H54 (cell line): ENCODE measurements at regions not wholly inside any gene's neighbourhood (a gene's known extent, or its start where the extent isn't known, plus 50 kb on each side); places are given as distances from the start of the nearest gene placed in this dataset.
A peak's percentile ranks its signal among the peaks of the same experiment; 100 is the strongest.

Experiments used
- DNase-seq: peaks from one replicate; pipeline ENCODE4 v3.0.0; 2011; ENCODE audit warnings: low spot score, mixed read lengths; ENCODE audit not compliant: insufficient read length
- FAIRE-seq: peaks from 3 replicates; lab custom pipeline; 2011; peaks lifted over from hg19 to GRCh38; lab: Jason Lieb, UNC
- POLR2A ChIP-seq: IDR thresholded peaks from 2 replicates; pipeline ENCODE4 v1.6.1; 2011; ENCODE audit warnings: low read depth, mild to moderate bottlenecking, low read length

DNA sequence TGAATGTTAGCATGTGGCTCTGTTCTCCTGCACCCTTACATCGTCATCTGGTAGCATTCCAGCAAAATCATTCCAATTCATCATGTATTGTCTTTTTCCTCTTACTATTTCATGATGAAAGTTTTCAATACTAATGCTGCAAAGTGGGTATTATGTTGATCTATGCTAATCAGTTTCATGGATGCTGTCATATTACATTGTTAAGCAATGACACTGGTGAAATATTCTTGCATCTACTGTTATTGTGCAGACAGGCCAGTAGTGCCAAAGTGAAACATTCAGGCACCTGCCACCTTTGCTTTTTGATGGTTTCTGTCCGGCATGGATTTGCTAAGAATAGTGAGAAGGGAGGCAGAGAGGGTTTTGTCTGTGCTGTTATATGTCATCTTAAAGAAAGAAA lies 76.1 kb upstream of the SMIM21 start:
- no peak for DNase-seq
- no peak for TF ChIP-seq POLR2A
- no peak for FAIRE-seq

DNA sequence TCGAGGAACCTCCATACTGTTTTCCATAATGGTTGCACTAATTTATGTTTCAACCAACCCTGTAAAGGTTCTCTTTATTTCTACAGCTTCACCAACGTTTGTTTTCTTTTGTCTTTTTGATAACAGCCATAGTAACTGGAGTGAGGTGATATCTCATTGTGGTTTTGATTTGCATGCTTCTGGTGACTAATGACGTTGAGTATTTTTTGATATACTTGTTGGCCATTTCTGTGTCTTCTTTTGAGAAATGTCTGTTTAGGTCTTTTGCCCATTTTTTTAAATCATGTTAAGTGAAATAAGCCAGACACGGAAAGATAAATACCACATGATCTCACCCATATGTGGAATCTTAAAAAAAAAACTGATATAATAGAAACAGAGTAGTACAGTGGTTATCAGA lies 74.8 kb upstream of the SMIM21 start:
- DNase-seq: no peak
- FAIRE-seq: no peak
- no peak for TF ChIP-seq POLR2A

DNA sequence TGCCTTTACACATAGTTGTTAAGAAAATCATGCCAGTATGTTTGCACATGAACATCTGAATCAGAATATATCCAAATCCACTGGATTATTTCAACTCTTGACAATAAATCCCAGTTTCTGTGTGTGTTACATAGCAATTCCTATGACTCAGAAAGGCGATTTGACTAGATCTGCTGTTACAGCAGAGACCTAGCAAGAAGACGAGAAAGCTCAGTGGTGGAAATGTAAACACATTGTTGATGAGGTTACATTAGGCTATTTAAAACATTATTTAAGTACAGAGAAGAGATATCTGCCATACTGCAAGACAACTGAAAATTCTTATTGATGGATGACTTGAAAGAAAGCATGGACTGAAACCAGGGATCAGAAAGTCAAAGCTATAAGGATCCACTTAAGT lies 73.0 kb upstream of the SMIM21 start:
- FAIRE-seq: no peak

DNA sequence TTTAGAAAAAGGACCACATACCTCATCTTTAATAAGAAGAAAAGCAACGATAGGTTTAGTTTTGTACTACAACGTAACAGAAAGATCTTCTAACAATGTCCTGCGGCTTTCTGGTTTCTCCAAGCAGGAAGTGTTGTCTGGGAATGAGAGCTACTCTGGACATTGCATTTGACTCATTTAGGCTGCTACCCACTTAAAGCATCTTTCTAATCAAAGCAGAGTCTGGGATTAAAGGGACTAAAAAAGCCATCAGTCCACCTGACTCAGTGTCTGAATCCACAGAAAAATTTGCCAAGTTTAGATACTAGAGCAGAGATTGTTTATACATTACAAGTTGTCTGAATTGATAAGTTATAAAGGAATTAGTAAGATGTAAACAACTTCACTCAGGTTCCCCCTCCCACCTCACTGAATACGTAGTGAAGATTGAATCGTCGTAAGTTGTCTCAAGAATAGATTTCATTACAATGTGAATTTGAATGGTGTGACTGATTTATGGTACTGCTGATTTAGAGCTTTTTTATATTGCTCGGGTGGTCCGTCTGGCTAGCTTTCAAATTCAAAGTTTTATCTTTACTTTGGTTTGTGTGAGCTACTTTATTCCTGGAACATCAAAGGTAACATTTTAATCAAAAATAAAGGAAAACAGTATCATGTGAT lies 70.2 kb upstream of the SMIM21 start:
- TF ChIP-seq POLR2A: no peak
- no peak for DNase-seq
- FAIRE-seq: no peak

More for the DNA sequence above, 73.0 kb upstream of the SMIM21 start:
- no peak for TF ChIP-seq POLR2A
- no peak for DNase-seq

DNA sequence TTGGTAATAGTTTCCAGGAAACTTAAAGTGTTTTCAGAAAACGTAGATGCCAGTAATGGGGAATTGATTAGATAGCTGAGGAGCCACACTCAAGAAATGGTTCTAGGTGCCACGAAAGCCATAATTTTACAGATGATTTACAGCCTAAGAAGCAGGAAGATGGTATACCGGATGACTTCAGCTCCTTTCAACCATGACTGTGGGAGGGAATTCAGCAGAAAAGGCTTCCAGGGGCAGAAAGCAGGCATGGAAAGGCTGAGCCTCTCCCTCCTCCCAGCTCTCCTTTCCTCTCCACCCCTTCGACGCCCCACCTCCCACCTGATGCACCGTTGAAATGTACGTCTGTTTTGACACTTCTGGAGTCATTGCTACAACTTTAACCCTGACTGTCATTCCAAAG lies 68.6 kb upstream of the SMIM21 start:
- TF ChIP-seq POLR2A: no peak
- no peak for DNase-seq
- no peak for FAIRE-seq

DNA sequence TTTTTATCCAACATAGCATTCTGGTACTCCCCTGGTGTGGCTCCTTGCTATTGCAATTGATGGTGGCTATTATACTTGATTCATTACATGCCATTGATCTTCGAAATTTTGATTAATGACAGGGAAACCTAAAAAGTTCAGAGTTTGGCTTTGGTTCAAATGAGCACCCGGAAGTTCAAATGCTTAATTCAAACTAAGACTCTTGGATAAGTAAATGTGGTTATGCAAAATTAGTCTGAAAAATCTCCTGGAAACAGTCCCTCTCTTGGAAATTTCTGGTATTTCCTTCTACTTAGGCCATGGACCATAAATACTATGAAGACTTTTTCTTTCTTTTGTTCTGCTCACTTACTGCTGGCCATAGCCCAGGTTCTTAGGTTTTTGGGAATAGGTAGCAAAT lies 65.3 kb upstream of the SMIM21 start:
- no peak for FAIRE-seq
- DNase-seq: no peak
- TF ChIP-seq POLR2A: no peak

DNA sequence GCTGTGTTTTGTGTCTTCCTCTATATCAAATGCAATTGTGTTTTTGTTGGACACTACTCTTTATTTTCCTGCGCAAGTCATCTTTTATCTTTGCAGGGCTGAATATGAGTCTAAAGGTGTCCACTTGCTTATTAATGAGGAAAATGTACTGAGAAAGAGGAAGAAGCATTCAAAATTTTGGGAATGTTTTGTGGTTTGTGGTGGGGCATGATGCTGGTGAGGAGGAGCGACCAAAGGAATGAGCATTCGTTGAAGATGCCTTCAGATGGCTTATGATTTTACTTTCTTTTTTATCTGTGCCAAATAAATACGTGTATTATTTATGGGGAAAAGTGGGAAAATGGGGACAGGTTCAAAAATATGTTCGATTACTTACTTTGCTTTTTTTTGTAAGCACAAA lies 63.9 kb upstream of the SMIM21 start:
- DNase-seq: no peak
- no peak for FAIRE-seq
- TF ChIP-seq POLR2A: no peak

DNA sequence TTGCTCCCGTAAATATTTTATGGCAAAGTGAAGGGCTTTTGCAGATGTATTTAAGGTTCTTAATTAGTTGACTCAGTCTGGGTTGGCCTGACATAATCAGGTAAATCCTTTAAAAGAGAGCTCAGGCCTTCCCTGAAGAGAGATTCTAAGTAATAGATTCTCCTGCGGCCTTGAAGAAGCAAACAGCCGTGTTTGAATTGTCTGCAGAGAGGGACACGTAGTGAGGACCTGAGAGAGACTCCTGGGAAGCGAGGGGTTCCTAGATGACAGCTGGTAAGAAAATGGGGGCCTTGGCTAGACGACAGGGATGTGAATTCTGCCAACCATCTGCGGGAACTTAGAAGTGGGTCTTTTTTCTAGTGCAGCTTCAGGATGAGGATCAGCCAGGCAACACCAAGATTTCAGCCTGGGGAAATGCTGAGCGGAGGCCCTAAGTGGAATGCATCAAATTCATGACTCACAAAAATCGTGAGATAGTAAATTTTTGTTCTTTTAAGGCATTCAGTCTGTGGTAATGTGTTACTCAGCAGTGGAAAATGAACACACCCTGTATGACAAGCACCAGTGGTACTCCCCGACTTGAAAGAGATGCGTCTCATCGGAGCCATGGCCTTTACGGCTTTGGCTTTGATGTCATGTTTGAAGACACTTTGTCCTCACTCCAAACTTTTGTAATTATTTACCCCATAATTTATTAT lies 62.1 kb upstream of the SMIM21 start:
- DNase-seq (peak; percentile 7), FAIRE-seq (no peak)
- no peak for TF ChIP-seq POLR2A

DNA sequence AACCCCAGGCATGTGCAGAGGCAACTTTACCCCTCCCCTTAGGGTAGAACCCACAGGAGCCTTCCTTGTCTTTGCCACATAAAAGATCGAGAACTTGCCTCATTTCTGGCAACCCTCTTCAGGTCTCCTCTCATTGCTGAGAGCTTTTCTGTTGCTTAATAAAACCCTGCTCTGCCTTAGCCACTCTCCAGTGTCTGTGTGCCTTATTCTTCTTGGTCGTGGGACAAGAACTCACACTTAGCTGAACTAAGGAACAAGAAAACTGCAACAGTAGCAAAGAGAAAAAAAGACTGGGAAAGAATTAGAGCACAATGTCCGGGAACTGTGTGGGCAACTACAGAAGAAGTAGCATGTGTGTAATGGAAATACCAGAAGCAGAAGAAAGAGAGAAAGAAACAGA lies 56.2 kb upstream of the SMIM21 start:
- no peak for FAIRE-seq
- no peak for TF ChIP-seq POLR2A

DNA sequence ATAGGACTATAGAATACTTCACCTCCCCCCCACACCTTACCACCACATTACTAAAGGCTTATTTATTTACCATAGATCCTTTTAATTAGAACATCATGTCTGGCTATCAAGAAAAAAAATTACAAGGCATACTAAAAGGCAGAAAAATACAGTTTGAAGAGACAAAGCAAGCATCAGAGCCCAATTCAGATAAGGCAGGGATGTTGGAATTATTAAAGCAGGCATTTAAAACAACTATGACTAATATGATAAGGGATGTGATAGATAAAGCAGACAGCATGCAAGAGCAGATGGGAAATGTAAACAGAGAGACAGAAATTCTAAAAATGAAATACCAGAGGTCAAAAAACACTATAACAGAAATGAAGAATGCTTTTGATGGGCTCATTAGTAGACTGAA lies 55.4 kb upstream of the SMIM21 start:
- no peak for TF ChIP-seq POLR2A
- no peak for FAIRE-seq
- no peak for DNase-seq

More for the DNA sequence above, 56.2 kb upstream of the SMIM21 start:
- DNase-seq: no peak

DNA sequence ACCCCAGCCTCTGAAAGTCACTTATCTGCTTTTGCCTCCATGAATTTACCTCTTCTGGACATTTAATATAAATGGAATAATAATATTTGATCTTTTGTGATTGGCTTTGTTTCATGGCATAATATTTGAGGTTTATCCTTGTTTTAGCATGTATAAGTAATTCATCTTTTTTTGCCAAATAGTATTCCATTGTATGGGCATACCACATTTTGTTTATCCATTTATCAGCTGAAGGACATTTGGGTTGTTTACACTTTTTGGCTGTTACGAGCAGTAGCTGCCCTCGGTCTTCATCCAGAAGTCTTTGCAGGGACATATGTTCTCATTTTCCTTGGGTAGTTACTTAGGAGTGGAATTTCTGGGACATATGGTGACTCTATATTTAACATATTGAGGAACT lies 53.0 kb upstream of the SMIM21 start:
- DNase-seq: no peak
- TF ChIP-seq POLR2A: no peak
- no peak for FAIRE-seq

DNA sequence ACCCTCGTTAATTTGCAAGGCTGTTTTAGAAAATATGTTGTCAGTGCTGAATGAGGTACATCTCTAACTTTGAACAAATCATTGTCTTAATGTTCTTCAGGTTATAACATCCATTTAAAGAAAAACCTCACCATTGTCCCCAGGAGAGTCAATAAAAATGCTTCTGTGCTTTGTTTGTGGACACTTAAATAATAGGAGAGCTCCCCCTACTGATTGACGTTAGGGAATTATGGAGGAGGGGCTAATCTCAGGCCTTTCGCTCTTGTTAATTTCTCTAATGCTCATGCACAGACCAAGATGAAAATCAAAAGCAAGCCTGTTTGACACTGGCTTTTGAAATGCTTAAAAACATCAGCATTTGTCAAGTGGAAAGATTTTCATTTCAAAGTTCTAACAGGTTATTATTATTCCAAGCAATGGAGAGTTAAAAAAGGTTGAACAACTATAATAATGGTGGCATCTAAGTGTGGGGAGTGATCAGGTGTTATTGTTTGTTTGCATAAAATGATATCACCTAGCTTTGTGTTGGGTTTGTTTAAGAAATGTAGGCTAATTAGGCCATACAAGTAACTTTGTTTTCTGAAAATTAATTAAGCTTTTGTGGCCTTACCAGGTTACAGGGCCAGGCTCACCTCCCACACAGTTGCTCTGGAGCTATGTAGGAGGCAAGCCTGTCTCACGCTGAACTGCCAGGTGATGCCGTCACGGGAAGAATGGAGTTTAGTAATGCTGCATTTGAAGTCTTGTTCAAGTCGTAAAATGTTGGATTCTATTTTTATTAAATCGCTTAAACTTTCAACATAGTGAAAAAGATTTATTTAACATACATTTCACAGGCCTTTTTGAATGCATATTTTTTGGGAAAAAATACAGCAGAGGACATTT lies 51.7 kb upstream of the SMIM21 start:
- no peak for FAIRE-seq
- DNase-seq: no peak

DNA sequence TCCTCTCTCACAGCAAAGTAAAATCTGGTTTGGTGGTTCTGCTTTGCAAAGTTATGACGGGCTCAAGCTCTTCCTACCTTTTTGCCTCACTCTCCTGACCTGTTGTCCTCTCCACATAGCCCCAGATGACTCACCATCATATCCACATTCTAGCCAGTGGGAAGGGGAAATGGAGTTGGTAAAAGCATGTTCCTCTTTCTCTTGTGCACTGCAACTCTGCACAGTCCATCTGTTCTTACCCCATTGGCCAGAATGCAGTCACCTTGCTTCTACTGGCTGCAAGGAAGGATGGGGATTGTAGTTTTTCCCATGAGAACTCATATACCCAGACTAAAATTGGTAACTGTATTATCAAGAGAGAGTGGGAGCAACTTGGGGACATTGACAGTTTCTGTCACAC lies 50.4 kb upstream of the SMIM21 start:
- FAIRE-seq (no peak), DNase-seq (no peak)
- no peak for TF ChIP-seq POLR2A

More for the DNA sequence above, 51.7 kb upstream of the SMIM21 start:
- TF ChIP-seq POLR2A: no peak
